Adrenal gland (tissue), 9 donors: ENCODE measurements at regions not wholly inside any gene's neighbourhood (a gene's known extent, or its start where the extent isn't known, plus 50 kb on each side); places are given as distances from the start of the nearest gene placed in this dataset.

Experiments
- DNase-seq, 7 donors: peaks; one replicate each; pipeline ENCODE4 v3.0.0-alpha.2; 2019 to 2020
- H3K27ac ChIP-seq, 5 donors: fragments of 200-600 bp; sonication (generic) in 4 of 5; 1 replicate in 3 of 5; 2 replicates in 2 of 5; pipeline versions ENCODE4 v1.5.1 to v1.8.0; 2016 to 2020; ENCODE audit warnings: mild to moderate bottlenecking in 1 of 5
- H3K27me3 ChIP-seq: fragments of 200-600 bp; 2 replicates; pipeline ENCODE4 v1.8.0; 2021
- H3K36me3 ChIP-seq, 2 donors: fragments of 200-600 bp; replicated peaks in 1 of 2; 1 replicate in 1 of 2; 2 replicates in 1 of 2; pipeline versions ENCODE4 v1.5.1 to v1.8.0; 2018 to 2022
- H3K4me1 ChIP-seq, 2 donors: fragments of 200-600 bp; replicated peaks in 1 of 2; 1 replicate in 1 of 2; 2 replicates in 1 of 2; pipeline versions ENCODE4 v1.5.1 to v1.8.0; 2018 to 2021
- H3K4me3 ChIP-seq, 4 donors: fragments of 200-600 bp; sonication (generic) in 3 of 4; one replicate each; pipeline ENCODE4 v1.5.1; 2016 to 2018
- H3K9me3 ChIP-seq, 3 donors: fragments of 200-600 bp; sonication (generic) in 1 of 3; replicated peaks in 1 of 3; 1 replicate in 2 of 3; 2 replicates in 1 of 3; pipeline versions ENCODE4 v1.5.1 to v1.8.0; 2016 to 2021
- CTCF ChIP-seq, 6 experiments: fragments of 450-650 bp in 4 of 6; fragments of 200-600 bp in 2 of 6; sonication (generic) in 1 of 6; IDR thresholded peaks; 1 replicate in 5 of 6; 2 replicates in 1 of 6; pipeline versions ENCODE4 v1.5.1 to v1.8.0; 2016 to 2021; ENCODE audit warnings: antibody characterized with exemption in 6 of 6, mild to moderate bottlenecking in 2 of 6, moderate library complexity in 1 of 6
- POLR2A ChIP-seq, 2 donors: fragments of 450-650 bp; IDR thresholded peaks; one replicate each; pipeline ENCODE4 v1.6.1; 2017; ENCODE audit warnings: antibody characterized with exemption in 2 of 2, mild to moderate bottlenecking in 2 of 2, moderate library complexity in 1 of 2
- WGBS, 4 donors: extraction: QIAGEN DNeasy Blood & Tissue Kit in 2 of 4; methylation state at CpG; one replicate each; pipeline versions ENCODE4 v1.1.5 to v1.1.7; 2013 to 2017; 5-methylcytosine and 5-hydroxymethylcytosine counted together
- intact Hi-C, 2 donors: fragments of 100-400 bp; cut with DNase I; formaldehyde crosslinking; loops; one replicate each; pipeline versions ENCODE4 v1.14.1 to v1.15.0; 2022 to 2023
- donor health status: healthy with polysubstance abuse.
- donor health status: Bipolar disorder and iron deficiency.
- donor health status: DM: yes; HTN: yes; CAD: no.
- donor health status: DM: no; HTN: no; CAD: no.
- donor health status: DM: no; HTN: no; CAD: no.

DNA sequence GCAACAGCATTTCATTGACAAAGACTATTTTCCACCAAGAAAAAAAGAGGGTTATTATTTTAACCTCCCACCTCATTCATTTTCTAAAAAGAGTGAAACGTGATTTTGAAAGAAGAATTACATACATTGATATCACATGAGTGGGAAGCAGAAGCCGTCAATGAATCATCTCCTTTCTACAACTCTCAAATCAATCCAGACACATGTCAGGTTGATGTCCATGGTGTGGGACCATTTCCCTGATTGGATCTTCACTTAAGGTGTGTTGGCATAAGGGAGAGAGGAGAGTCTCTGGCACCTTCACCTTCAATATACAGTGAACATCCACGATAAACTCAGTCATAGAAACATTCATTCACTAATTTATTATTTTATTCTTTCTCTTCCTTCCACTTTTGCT, 1095.1 kb downstream of the BCL11B start:
- H3K4me1 ChIP-seq, result no peaks in the 10 kb centered on the region
- no peak overlapping the region for H3K4me3 ChIP-seq
- H3K27ac ChIP-seq, result no peak overlapping the region
- DNase-seq, result no peak
- H3K9me3 ChIP-seq, result no peaks in the 10 kb centered on the region
- no peaks in the 10 kb centered on the region for H3K27me3 ChIP-seq
- intact Hi-C loops, result no loop called here
- no peak for TF ChIP-seq POLR2A (IDR thresholded peaks at IDR 0.05)
- no peak for TF ChIP-seq CTCF (IDR thresholded peaks at IDR 0.05)
- no peaks in the 10 kb centered on the region for H3K36me3 ChIP-seq
- 60 to 73% (median 65%) methylated on average over 3 of the region's 3 CpGs for WGBS, 4 donors

DNA sequence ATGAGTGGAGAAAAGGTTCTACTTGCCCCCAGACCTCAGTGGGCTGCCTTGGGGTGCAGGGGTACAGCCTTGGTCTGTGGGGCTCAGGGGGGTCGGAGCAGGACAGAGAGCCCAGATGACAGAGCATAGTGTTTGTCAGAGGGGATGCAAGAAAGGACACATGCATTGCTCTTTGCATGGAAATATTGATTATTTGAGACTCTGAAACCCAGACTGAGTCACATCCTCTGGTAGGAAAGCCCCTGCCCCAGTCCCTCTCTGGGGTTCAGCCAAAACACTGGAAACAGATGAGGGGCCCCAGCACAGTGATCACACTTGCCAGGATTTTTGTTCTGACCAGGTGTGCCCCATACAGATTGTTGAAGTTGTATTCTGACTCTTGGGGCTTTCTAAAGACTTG, 1094.4 kb downstream of the BCL11B start:
- no peak for TF ChIP-seq CTCF (IDR thresholded peaks at IDR 0.05)
- no peak for TF ChIP-seq POLR2A (IDR thresholded peaks at IDR 0.05)
- Histone ChIP-seq H3K27me3 (no peaks in the 10 kb centered on the region), H3K4me3 (no peak overlapping the region), H3K36me3 (no peaks in the 10 kb centered on the region), H3K27ac (no peak overlapping the region), H3K9me3 (no peaks in the 10 kb centered on the region), H3K4me1 (no peaks in the 10 kb centered on the region)
- intact Hi-C loops, result no loop called here
- WGBS, 4 donors, result 57 to 89% (median 74%) methylated on average over 1 of the region's 1 CpG
- no peak for DNase-seq

DNA sequence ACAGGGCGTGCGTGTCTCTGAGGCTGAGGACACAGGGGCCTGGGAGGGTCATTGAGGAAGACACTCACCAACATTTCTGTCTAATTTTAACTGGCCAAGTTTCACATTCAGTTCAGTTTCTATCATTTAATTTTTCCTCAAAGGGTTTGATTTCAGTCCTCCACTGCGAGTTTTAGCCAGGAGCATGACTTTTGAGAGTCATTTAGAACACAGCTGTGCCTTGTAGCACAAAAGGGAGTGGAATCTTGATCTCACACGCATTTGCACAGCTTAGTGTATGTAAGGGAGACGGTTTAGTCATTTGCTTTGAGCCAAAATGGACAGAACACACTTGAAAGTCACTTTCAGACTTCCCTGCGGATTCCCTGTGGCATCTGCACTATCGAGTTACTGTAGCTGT, 1090.8 kb downstream of the BCL11B start:
- intact Hi-C loops, result no loop called here
- Histone ChIP-seq H3K27me3 (peaks cover 5% of the 10 kb centered on the region), H3K27ac (no peak overlapping the region), H3K4me3 (no peak overlapping the region), H3K36me3 (no peaks in the 10 kb centered on the region), H3K4me1 (no peaks in the 10 kb centered on the region), H3K9me3 (no peaks in the 10 kb centered on the region)
- 70 to 84% (median 78%) methylated on average over 7 of the region's 7 CpGs for WGBS, 4 donors
- DNase-seq, result no peak
- TF ChIP-seq POLR2A (IDR thresholded peaks at IDR 0.05), result no peak
- no peak for TF ChIP-seq CTCF (IDR thresholded peaks at IDR 0.05)

GRCh38 chr14:98181768-98182167, 1090.2 kb downstream of the BCL11B start:
- WGBS, 4 donors, result 44 to 70% (median 66%) methylated on average over 1 of the region's 1 CpG
- intact Hi-C loops, result no loop called here
- DNase-seq, result no peak
- no peaks in the 10 kb centered on the region for H3K9me3 ChIP-seq
- TF ChIP-seq CTCF (IDR thresholded peaks at IDR 0.05) (no peak), POLR2A (IDR thresholded peaks at IDR 0.05) (no peak)
- peaks cover 5% of the 10 kb centered on the region for H3K27me3 ChIP-seq
- no peak overlapping the region for H3K4me3 ChIP-seq
- H3K27ac ChIP-seq, result no peak overlapping the region
- H3K4me1 ChIP-seq, result no peaks in the 10 kb centered on the region
- no peaks in the 10 kb centered on the region for H3K36me3 ChIP-seq
